ENCODE measurements at regions not wholly inside any gene's neighbourhood (a gene's known extent, or its start where the extent isn't known, plus 50 kb on each side); places are given as distances from the start of the nearest gene placed in this dataset.

DNA sequence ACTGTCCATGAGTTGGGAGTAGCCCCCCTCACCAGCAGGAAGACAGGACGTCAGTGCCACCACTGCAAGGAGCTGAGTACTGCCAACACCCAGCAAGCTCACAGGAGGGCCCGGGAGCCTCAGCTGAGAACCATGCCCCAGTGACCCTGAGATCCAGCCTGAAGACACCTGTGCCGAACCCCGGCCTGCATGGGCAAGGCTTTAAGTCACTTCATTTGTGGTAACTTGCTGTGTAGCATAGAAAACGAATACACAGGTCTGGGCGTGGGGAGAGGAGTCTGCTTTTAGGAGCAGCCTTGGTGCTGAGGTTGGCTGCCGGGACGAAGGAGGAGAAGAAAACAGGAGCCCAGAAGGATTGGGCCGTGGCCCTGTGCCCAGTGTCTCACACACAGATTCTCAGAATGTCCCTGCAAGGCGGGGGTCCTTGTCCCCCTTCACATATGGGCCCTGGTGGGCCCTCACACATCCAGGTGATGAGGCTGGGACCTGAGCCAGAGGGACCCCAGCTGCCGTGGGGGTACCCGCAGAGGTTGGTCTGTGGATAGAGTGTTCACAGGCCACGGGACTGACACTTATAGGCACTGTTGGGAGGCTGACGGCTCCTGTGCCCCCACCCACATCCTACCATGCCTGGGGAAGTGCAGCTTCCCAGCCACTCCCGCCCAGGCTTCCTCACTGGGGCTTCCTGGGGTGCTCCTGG, 85.3 kb downstream of the PLXNA1 start:
- H3K9me3 ChIP-seq (ENCODE audit: low read length), result no peaks in the 10 kb centered on the region
- in situ Hi-C loops (cut with HindIII; ENCODE audit: extremely low pct_ligation_motif_present, low pct_unique_long_range_greater_than_20kb) (no loop called here), intact Hi-C loops (cut with micrococcal nuclease; ENCODE audit: unreplicated experiment) (no loop called here)
- no peak for ATAC-seq
- H2AFZ ChIP-seq (ENCODE audit: low read length), result no peak overlapping the region
- TF ChIP-seq ZNF460 (CRISPR knock-in tag; IDR thresholded peaks at IDR 0.05; ENCODE audit: borderline replicate concordance) (no peak), TBP (CRISPR knock-in tag; IDR thresholded peaks at IDR 0.05) (no peak), MAFG (CRISPR knock-in tag; IDR thresholded peaks at IDR 0.05) (no peak), JUND (CRISPR knock-in tag; IDR thresholded peaks at IDR 0.05) (no peak), YEATS2 (CRISPR knock-in tag; IDR thresholded peaks at IDR 0.05; ENCODE audit: borderline replicate concordance) (no peak), CBX5 (CRISPR knock-in tag; IDR thresholded peaks at IDR 0.05; ENCODE audit: borderline replicate concordance) (no peak), ZNF280B (CRISPR knock-in tag; IDR thresholded peaks at IDR 0.05; ENCODE audit: borderline replicate concordance) (no peak), FOXA1 (IDR thresholded peaks at IDR 0.05) (no peak), FOXA1 (CRISPR knock-in tag; IDR thresholded peaks at IDR 0.05) (no peak)
- TF ChIP-seq, protein P1, sequence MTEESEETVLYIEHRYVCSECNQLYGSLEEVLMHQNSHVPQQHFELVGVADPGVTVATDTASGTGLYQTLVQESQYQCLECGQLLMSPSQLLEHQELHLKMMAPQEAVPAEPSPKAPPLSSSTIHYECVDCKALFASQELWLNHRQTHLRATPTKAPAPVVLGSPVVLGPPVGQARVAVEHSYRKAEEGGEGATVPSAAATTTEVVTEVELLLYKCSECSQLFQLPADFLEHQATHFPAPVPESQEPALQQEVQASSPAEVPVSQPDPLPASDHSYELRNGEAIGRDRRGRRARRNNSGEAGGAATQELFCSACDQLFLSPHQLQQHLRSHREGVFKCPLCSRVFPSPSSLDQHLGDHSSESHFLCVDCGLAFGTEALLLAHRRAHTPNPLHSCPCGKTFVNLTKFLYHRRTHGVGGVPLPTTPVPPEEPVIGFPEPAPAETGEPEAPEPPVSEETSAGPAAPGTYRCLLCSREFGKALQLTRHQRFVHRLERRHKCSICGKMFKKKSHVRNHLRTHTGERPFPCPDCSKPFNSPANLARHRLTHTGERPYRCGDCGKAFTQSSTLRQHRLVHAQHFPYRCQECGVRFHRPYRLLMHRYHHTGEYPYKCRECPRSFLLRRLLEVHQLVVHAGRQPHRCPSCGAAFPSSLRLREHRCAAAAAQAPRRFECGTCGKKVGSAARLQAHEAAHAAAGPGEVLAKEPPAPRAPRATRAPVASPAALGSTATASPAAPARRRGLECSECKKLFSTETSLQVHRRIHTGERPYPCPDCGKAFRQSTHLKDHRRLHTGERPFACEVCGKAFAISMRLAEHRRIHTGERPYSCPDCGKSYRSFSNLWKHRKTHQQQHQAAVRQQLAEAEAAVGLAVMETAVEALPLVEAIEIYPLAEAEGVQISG (CRISPR knock-in tag; IDR thresholded peaks at IDR 0.05), result no peak
- H3K27ac ChIP-seq (ENCODE audit: extremely low read length, insufficient read depth, low read length), result no peak overlapping the region
- H3K9ac ChIP-seq (ENCODE audit: insufficient read depth, low read depth, low read length), result no peak overlapping the region
- DNase-seq (ENCODE audit: low spot score), result no peak
- no TSS peak for BruUV-seq (replicated peaks)
- no peaks in the 10 kb centered on the region for H3K79me2 ChIP-seq (ENCODE audit: insufficient read depth, low read length)
- no peaks in the 10 kb centered on the region for H4K20me1 ChIP-seq (ENCODE audit: insufficient read depth, low read length)
- no peaks in the 10 kb centered on the region for H3K4me1 ChIP-seq (ENCODE audit: insufficient read depth, low read length)
- no peaks in the 10 kb centered on the region for H3K36me3 ChIP-seq (replicated peaks in 1 of 2; ENCODE audit: control insufficient read depth in 1 of 2, insufficient read depth in 2 of 2, low read length in 2 of 2)
- no peak overlapping the region for H3K4me2 ChIP-seq (ENCODE audit: low read depth, low read length)
- peaks cover 10 to 70% of the 10 kb centered on the region in 2 experiments for H3K27me3 ChIP-seq (ENCODE audit: control insufficient read depth in 1 of 2, insufficient read depth in 2 of 2, low read length in 2 of 2)
- ChIA-PET CTCF (ENCODE audit: low intra/inter-chr PET ratio, low total read pairs) (no interaction called here), POLR2A (no interaction called here)
- H3K4me3 ChIP-seq (replicated peaks in 1 of 3; ENCODE audit: insufficient read depth in 1 of 3, low read depth in 2 of 3, low read length in 3 of 3), result no peak overlapping the region
- 40% methylated on average over 7 of the region's 15 CpGs for WGBS (ENCODE audit: low lambda C conversion rate)
- FAIRE-seq, result no peak
